SK-N-SH (cell line): ENCODE measurements at regions not wholly inside any gene's neighbourhood (a gene's known extent, or its start where the extent isn't known, plus 50 kb on each side); places are given as distances from the start of the nearest gene placed in this dataset.
"Not testable (repeated sequence)": the region's sequence is repeated elsewhere in the genome, so short reads cannot be mapped to it uniquely, and the experiment has no call there.

ENCODE experiments used
- CTCF ChIA-PET: fragments of 300-600, 350-600 bp; formaldehyde crosslinking; extraction: SDS; loops from one replicate; lab custom pipeline; 2021; lab: Yijun Ruan, JAX
- POLR2A ChIA-PET: fragments of 350-600 bp; sonication (Branson Sonifier 250); formaldehyde crosslinking; extraction: SDS; loops from one replicate; lab custom pipeline; 2020; ENCODE audit warnings: antibody characterized with exemption, inconsistent platforms; lab: Yijun Ruan, JAX
- DNase-seq: peaks from one replicate; pipeline ENCODE4 v3.0.0; 2012
- H2AFZ ChIP-seq: fragments of 200-600 bp; sonication (generic); 2 replicates; pipeline ENCODE4 v1.8.1; 2016; ENCODE audit warnings: antibody characterized with exemption, mild to moderate bottlenecking, low read depth
- H3F3A ChIP-seq: fragments of 200-600 bp; sonication (generic); replicated peaks from 2 replicates; pipeline ENCODE3; 2016; ENCODE audit warnings: antibody characterized with exemption, mild to moderate bottlenecking; ENCODE audit not compliant: insufficient read depth
- H3K27ac ChIP-seq, 2 experiments: fragments of 200-500 bp in 1 of 2; fragments of 200-600 bp in 1 of 2; sonication (Bioruptor generic) in 1 of 2; sonication (generic), shearing (Covaris generic) in 1 of 2; 2 replicates each; pipeline versions ENCODE4 v1.5.1 to v1.6.1; 2014 to 2016; ENCODE audit warnings: low read depth in 2 of 2, inconsistent platforms in 1 of 2, low read length in 1 of 2, mild to moderate bottlenecking in 1 of 2, mixed read lengths in 1 of 2
- H3K27me3 ChIP-seq: fragments of 200-600 bp; sonication (generic), shearing (Covaris generic); 2 replicates; pipeline ENCODE4 v1.6.1; 2016; ENCODE audit warnings: mixed run types; ENCODE audit not compliant: insufficient read depth
- H3K36me3 ChIP-seq, 2 experiments: fragments of 200-500 bp in 1 of 2; fragments of 200-600 bp in 1 of 2; sonication (Bioruptor generic) in 1 of 2; sonication (generic) in 1 of 2; replicated peaks in 1 of 2; 2 replicates each; pipeline versions ENCODE3 to v1.5.1; 2014 to 2016; ENCODE audit warnings: low read length in 1 of 2, mild to moderate bottlenecking in 1 of 2; ENCODE audit not compliant: insufficient read depth in 2 of 2, control insufficient read depth in 1 of 2
- H3K4me1 ChIP-seq, 2 experiments: fragments of 200-500 bp in 1 of 2; fragments of 200-600 bp in 1 of 2; sonication (Bioruptor generic) in 1 of 2; sonication (generic), shearing (Covaris generic) in 1 of 2; 2 replicates each; pipeline versions ENCODE4 v1.5.1 to v1.6.1; 2014 to 2016; ENCODE audit warnings: low read depth in 1 of 2, low read length in 1 of 2, mixed run types in 1 of 2; ENCODE audit not compliant: insufficient read depth in 2 of 2, control insufficient read depth in 1 of 2
- H3K4me2 ChIP-seq: fragments of 200-600 bp; sonication (generic), shearing (Covaris generic); 2 replicates; pipeline ENCODE4 v1.6.1; 2017; ENCODE audit warnings: mixed run types
- H3K4me3 ChIP-seq, 2 experiments: fragments of 200-500 bp in 1 of 2; fragments of 200-600 bp in 1 of 2; sonication (Bioruptor generic) in 1 of 2; sonication (generic), shearing (Covaris generic) in 1 of 2; 2 replicates each; pipeline versions ENCODE4 v1.5.1 to v1.8.1; 2014 to 2016; ENCODE audit warnings: low read depth in 2 of 2, inconsistent platforms in 1 of 2, low read length in 1 of 2, mild to moderate bottlenecking in 1 of 2, mixed read lengths in 1 of 2, moderate library complexity in 1 of 2
- H3K79me2 ChIP-seq: fragments of 200-600 bp; sonication (generic); 2 replicates; pipeline ENCODE4 v1.8.1; 2017; ENCODE audit warnings: mild to moderate bottlenecking; ENCODE audit not compliant: insufficient read depth
- H3K9ac ChIP-seq: fragments of 200-600 bp; sonication (generic); 2 replicates; pipeline ENCODE4 v1.6.1; 2017; ENCODE audit warnings: mixed run types
- H3K9me2 ChIP-seq: fragments of 200-600 bp; sonication (generic); 2 replicates; pipeline ENCODE4 v1.6.1; 2017; ENCODE audit warnings: mixed run types
- H3K9me3 ChIP-seq: fragments of 200-600 bp; sonication (generic); 2 replicates; pipeline ENCODE4 v1.6.1; 2017; ENCODE audit warnings: mixed run types, mild to moderate bottlenecking, moderate library complexity
- H4K20me1 ChIP-seq: fragments of 200-600 bp; sonication (generic); 2 replicates; pipeline ENCODE4 v1.6.1; 2017; ENCODE audit warnings: mild to moderate bottlenecking, mixed run types; ENCODE audit not compliant: insufficient read depth
- EP300 ChIP-seq, 2 experiments: IDR thresholded peaks; 2 replicates each; pipeline versions ENCODE4 v1.4.0 to v1.6.1; 2012; ENCODE audit warnings: borderline replicate concordance in 1 of 2, low read depth in 1 of 2, low read length in 1 of 2
- EZH2phosphoT487 ChIP-seq: fragments of 200-600 bp; sonication (generic); IDR thresholded peaks from 2 replicates; pipeline ENCODE4 v1.6.1; 2017; ENCODE audit warnings: low read depth, mixed run types, mild to moderate bottlenecking, antibody characterized with exemption, moderate library complexity, borderline replicate concordance
- FOSL2 ChIP-seq: IDR thresholded peaks from 2 replicates; pipeline ENCODE4 v1.4.0; 2012; ENCODE audit warnings: low read depth, mild to moderate bottlenecking, moderate library complexity, borderline replicate concordance
- FOXJ3 ChIP-seq: sonication (generic); formaldehyde crosslinking; IDR thresholded peaks from 2 replicates; pipeline ENCODE4 v1.5.1; 2020; ENCODE audit warnings: mild to moderate bottlenecking, missing genetic modification reagents
- FOXM1 ChIP-seq: IDR thresholded peaks from 2 replicates; pipeline ENCODE4 v1.4.0; 2012; ENCODE audit warnings: low read depth, mild to moderate bottlenecking
- JUND ChIP-seq: IDR thresholded peaks from 2 replicates; pipeline ENCODE4 v1.4.0; 2012
- MEF2A ChIP-seq: IDR thresholded peaks from 2 replicates; pipeline ENCODE4 v1.4.0; 2012; ENCODE audit warnings: low read depth, borderline replicate concordance
- NFIC ChIP-seq: IDR thresholded peaks from 2 replicates; pipeline ENCODE4 v1.4.0; 2012; ENCODE audit warnings: borderline replicate concordance
- POLR2AphosphoS5 ChIP-seq: IDR thresholded peaks from 2 replicates; pipeline ENCODE4 v1.6.1; 2012; ENCODE audit warnings: low read depth, low read length
- RAD21 ChIP-seq: IDR thresholded peaks from 2 replicates; pipeline ENCODE4 v1.6.1; 2012; ENCODE audit warnings: mild to moderate bottlenecking, low read length
- SIN3A ChIP-seq: IDR thresholded peaks from 2 replicates; pipeline ENCODE4 v1.6.1; 2012; ENCODE audit warnings: low read depth, mild to moderate bottlenecking, low read length, moderate library complexity, borderline replicate concordance
- TEAD4 ChIP-seq: IDR thresholded peaks from 2 replicates; pipeline ENCODE4 v1.4.0; 2012; ENCODE audit warnings: mild to moderate bottlenecking, borderline replicate concordance; ENCODE audit not compliant: insufficient read depth
- YY1 ChIP-seq: IDR thresholded peaks from 2 replicates; pipeline ENCODE4 v1.4.0; 2012; ENCODE audit warnings: low read depth, mild to moderate bottlenecking
- WGBS: methylation state at CpG from one replicate; pipeline ENCODE4 v1.1.6; 2017; ENCODE audit warnings: low lambda C conversion rate; 5-methylcytosine and 5-hydroxymethylcytosine counted together
- TF ChIP-seq, protein P1 (sequence below): fragments of 150-350 bp; IDR thresholded peaks from 2 replicates; pipeline ENCODE4 v1.6.1; 2016; ENCODE audit warnings: mild to moderate bottlenecking, low read depth, low read length
- TF ChIP-seq, protein P2 (sequence below): IDR thresholded peaks from 2 replicates; pipeline ENCODE4 v1.4.0; 2012; ENCODE audit warnings: low read depth
- TF ChIP-seq, protein P3 (sequence below): IDR thresholded peaks from 2 replicates; pipeline ENCODE4; 2012
- TF ChIP-seq, protein P4 (sequence below): IDR thresholded peaks from 2 replicates; pipeline ENCODE4 v1.4.0; 2012; ENCODE audit warnings: low read depth, borderline replicate concordance
- TF ChIP-seq, protein P5 (sequence below): IDR thresholded peaks from 2 replicates; pipeline ENCODE4 v1.6.1; 2012; ENCODE audit warnings: mild to moderate bottlenecking, low read depth, low read length, moderate library complexity
- TF ChIP-seq, protein P6 (sequence below): IDR thresholded peaks from 2 replicates; pipeline ENCODE4 v1.4.0; 2012; ENCODE audit warnings: low read depth, borderline replicate concordance

DNA sequence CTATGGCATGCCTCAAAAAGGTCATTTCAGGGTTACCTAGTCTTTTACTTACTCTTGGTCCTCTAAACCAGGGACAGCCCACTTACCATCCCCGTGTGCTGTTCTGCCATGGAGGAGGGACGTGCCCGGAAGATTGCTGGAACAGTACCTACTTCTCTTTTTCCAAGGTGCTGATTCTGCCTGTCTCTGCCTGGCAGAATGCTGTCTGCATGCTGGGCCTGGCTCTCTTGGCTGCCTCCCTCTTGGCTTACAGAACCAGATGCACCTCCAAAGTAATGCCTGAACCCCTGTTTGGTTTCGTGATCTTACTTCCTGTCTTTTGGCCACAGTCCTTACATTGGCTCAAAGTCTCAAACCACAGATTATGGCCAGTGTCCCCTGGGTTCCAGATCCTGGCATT, 120.7 kb upstream of the NT5E start:
- ChIA-PET CTCF (no interaction called here), POLR2A (no interaction called here)
- 45% methylated on average over 4 of the region's 4 CpGs for WGBS

DNA sequence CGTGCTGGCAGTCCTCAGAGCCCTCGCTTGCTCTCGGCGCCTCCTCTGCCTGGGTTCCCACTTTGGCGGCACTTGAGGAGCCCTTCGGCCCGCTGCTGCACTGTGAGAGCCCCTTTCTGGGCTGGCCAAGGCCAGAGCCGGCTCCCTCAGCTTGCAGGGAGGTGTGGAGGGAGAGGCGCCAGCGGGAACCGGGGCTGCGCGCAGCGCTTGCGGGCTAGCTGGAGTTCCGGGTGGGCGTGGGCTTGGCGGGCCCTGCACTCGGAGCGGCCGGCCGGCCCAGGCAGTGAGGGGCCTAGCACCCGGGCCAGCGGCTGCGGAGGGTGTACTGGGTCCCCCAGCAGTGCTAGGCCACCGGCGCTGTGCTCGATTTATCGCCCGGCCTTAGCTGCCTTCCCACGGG, 124.1 kb upstream of the NT5E start:
- H3K4me2 ChIP-seq, POLR2A ChIA-PET, H3F3A ChIP-seq, H2AFZ ChIP-seq, H3K79me2 ChIP-seq, H3K9me2 ChIP-seq, DNase-seq, H3K4me3 ChIP-seq, H4K20me1 ChIP-seq, H3K4me1 ChIP-seq, H3K9me3 ChIP-seq, H3K36me3 ChIP-seq, H3K27ac ChIP-seq, H3K27me3 ChIP-seq, H3K9ac ChIP-seq: not testable (repeated sequence)
- WGBS = 69% methylated on average over 27 of the region's 31 CpGs
- CTCF ChIA-PET = interaction anchor here (0.6 to 1.6 kb wide), 2 partner anchors 35 to 158 kb away, joined by 3 to 4 read pairs; no protein-coding TSS in a partner anchor

More for the DNA sequence above, 120.7 kb upstream of the NT5E start:
- Histone ChIP-seq H3F3A (no peaks in the 10 kb centered on the region), H3K79me2 (no peaks in the 10 kb centered on the region), H3K4me1 (no peaks in the 10 kb centered on the region)
- no peak for TF ChIP-seq RAD21
- TF ChIP-seq, protein P1, sequence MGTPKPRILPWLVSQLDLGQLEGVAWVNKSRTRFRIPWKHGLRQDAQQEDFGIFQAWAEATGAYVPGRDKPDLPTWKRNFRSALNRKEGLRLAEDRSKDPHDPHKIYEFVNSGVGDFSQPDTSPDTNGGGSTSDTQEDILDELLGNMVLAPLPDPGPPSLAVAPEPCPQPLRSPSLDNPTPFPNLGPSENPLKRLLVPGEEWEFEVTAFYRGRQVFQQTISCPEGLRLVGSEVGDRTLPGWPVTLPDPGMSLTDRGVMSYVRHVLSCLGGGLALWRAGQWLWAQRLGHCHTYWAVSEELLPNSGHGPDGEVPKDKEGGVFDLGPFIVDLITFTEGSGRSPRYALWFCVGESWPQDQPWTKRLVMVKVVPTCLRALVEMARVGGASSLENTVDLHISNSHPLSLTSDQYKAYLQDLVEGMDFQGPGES = no peak
- TF ChIP-seq SIN3A = no peak
- no peak for TF ChIP-seq TEAD4
- TF ChIP-seq POLR2AphosphoS5 = no peak
- no peak for TF ChIP-seq JUND
- TF ChIP-seq, protein P2, sequence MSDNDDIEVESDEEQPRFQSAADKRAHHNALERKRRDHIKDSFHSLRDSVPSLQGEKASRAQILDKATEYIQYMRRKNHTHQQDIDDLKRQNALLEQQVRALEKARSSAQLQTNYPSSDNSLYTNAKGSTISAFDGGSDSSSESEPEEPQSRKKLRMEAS = no peak
- no peak for TF ChIP-seq EZH2phosphoT487
- no peak for TF ChIP-seq MEF2A
- TF ChIP-seq, protein P3, sequence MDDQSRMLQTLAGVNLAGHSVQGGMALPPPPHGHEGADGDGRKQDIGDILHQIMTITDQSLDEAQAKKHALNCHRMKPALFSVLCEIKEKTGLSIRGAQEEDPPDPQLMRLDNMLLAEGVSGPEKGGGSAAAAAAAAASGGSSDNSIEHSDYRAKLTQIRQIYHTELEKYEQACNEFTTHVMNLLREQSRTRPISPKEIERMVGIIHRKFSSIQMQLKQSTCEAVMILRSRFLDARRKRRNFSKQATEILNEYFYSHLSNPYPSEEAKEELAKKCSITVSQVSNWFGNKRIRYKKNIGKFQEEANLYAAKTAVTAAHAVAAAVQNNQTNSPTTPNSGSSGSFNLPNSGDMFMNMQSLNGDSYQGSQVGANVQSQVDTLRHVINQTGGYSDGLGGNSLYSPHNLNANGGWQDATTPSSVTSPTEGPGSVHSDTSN = no peak
- TF ChIP-seq, protein P4, sequence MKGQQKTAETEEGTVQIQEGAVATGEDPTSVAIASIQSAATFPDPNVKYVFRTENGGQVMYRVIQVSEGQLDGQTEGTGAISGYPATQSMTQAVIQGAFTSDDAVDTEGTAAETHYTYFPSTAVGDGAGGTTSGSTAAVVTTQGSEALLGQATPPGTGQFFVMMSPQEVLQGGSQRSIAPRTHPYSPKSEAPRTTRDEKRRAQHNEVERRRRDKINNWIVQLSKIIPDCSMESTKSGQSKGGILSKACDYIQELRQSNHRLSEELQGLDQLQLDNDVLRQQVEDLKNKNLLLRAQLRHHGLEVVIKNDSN = no peak
- TF ChIP-seq, protein P5, sequence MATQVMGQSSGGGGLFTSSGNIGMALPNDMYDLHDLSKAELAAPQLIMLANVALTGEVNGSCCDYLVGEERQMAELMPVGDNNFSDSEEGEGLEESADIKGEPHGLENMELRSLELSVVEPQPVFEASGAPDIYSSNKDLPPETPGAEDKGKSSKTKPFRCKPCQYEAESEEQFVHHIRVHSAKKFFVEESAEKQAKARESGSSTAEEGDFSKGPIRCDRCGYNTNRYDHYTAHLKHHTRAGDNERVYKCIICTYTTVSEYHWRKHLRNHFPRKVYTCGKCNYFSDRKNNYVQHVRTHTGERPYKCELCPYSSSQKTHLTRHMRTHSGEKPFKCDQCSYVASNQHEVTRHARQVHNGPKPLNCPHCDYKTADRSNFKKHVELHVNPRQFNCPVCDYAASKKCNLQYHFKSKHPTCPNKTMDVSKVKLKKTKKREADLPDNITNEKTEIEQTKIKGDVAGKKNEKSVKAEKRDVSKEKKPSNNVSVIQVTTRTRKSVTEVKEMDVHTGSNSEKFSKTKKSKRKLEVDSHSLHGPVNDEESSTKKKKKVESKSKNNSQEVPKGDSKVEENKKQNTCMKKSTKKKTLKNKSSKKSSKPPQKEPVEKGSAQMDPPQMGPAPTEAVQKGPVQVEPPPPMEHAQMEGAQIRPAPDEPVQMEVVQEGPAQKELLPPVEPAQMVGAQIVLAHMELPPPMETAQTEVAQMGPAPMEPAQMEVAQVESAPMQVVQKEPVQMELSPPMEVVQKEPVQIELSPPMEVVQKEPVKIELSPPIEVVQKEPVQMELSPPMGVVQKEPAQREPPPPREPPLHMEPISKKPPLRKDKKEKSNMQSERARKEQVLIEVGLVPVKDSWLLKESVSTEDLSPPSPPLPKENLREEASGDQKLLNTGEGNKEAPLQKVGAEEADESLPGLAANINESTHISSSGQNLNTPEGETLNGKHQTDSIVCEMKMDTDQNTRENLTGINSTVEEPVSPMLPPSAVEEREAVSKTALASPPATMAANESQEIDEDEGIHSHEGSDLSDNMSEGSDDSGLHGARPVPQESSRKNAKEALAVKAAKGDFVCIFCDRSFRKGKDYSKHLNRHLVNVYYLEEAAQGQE = no peak
- TF ChIP-seq, protein P6, sequence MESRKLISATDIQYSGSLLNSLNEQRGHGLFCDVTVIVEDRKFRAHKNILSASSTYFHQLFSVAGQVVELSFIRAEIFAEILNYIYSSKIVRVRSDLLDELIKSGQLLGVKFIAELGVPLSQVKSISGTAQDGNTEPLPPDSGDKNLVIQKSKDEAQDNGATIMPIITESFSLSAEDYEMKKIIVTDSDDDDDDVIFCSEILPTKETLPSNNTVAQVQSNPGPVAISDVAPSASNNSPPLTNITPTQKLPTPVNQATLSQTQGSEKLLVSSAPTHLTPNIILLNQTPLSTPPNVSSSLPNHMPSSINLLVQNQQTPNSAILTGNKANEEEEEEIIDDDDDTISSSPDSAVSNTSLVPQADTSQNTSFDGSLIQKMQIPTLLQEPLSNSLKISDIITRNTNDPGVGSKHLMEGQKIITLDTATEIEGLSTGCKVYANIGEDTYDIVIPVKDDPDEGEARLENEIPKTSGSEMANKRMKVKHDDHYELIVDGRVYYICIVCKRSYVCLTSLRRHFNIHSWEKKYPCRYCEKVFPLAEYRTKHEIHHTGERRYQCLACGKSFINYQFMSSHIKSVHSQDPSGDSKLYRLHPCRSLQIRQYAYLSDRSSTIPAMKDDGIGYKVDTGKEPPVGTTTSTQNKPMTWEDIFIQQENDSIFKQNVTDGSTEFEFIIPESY = no peak
- TF ChIP-seq YY1 = no peak
- TF ChIP-seq FOXM1 = no peak
- TF ChIP-seq NFIC = no peak
- TF ChIP-seq FOSL2 = no peak
- TF ChIP-seq FOXJ3 = no peak
- no peak for TF ChIP-seq EP300 (IDR thresholded peaks at IDR 0.05; ENCODE audit: borderline replicate concordance in 1 of 2, low read depth in 1 of 2, low read length in 1 of 2)
- TF ChIP-seq, all 33 proteins: peak for 0
- Histone ChIP-seq H3K9me2 (no peaks in the 10 kb centered on the region), H3K27me3 (peaks cover 3% of the 10 kb centered on the region; the same call in 1 of the 2 replicates), H3K4me2 (no peak overlapping the region), H3K27ac (no peak overlapping the region), H2AFZ (no peak overlapping the region), H3K4me3 (no peak overlapping the region), H3K9me3 (no peaks in the 10 kb centered on the region), H4K20me1 (no peaks in the 10 kb centered on the region), H3K36me3 (no peaks in the 10 kb centered on the region), H3K9ac (no peak overlapping the region)
- DNase-seq = no peak
